Adrenal gland (tissue), 5 donors: ENCODE measurements at regions not wholly inside any gene's neighbourhood (a gene's known extent, or its start where the extent isn't known, plus 50 kb on each side); places are given as distances from the start of the nearest gene placed in this dataset.

Experiments
- POLR2A ChIP-seq, 2 donors: fragments of 450-650 bp; IDR thresholded peaks; one replicate each; pipeline ENCODE4 v1.6.1; 2017; ENCODE audit warnings: antibody characterized with exemption in 2 of 2, mild to moderate bottlenecking in 2 of 2, moderate library complexity in 1 of 2
- TF ChIP-seq, protein P1 (sequence below), 6 experiments: fragments of 450-650 bp in 4 of 6; fragments of 200-600 bp in 2 of 6; sonication (generic) in 1 of 6; IDR thresholded peaks; 1 replicate in 5 of 6; 2 replicates in 1 of 6; pipeline versions ENCODE4 v1.5.1 to v1.8.0; 2016 to 2021; ENCODE audit warnings: antibody characterized with exemption in 6 of 6, mild to moderate bottlenecking in 2 of 6, moderate library complexity in 1 of 6
- donor health status: DM: no; HTN: no; CAD: no.

DNA sequence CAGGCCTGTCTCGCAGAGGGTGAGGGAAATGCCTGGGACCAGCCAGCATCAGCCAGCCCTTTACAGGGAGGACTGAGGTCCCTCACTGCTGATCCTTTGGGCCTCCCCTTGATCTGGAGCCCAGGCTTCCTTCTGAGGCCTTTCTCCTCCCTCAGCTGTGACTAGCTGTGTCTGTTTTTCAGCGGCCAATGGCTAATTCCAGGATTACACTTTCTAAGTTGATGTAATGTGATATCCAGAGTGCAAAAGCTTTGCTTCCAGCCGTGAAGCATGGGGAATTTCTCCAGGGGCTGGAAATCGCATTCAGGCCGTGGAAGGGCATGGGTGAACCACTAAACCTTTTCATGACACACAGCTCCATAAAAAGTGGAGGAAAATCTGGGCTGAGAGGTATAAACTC lies 157.6 kb downstream of the SHQ1 start:
- TF ChIP-seq, protein P1, sequence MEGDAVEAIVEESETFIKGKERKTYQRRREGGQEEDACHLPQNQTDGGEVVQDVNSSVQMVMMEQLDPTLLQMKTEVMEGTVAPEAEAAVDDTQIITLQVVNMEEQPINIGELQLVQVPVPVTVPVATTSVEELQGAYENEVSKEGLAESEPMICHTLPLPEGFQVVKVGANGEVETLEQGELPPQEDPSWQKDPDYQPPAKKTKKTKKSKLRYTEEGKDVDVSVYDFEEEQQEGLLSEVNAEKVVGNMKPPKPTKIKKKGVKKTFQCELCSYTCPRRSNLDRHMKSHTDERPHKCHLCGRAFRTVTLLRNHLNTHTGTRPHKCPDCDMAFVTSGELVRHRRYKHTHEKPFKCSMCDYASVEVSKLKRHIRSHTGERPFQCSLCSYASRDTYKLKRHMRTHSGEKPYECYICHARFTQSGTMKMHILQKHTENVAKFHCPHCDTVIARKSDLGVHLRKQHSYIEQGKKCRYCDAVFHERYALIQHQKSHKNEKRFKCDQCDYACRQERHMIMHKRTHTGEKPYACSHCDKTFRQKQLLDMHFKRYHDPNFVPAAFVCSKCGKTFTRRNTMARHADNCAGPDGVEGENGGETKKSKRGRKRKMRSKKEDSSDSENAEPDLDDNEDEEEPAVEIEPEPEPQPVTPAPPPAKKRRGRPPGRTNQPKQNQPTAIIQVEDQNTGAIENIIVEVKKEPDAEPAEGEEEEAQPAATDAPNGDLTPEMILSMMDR (IDR thresholded peaks at IDR 0.05), result no peak
- TF ChIP-seq POLR2A (IDR thresholded peaks at IDR 0.05), result no peak
